ENCODE measurements at regions not wholly inside any gene's neighbourhood (a gene's known extent, or its start where the extent isn't known, plus 50 kb on each side); places are given as distances from the start of the nearest gene placed in this dataset.

GRCh38 chr2:33696234-33696633 is 97.1 kb upstream of the FAM98A start:
- no peak for TF ChIP-seq SIN3A (conservative IDR thresholded peaks at IDR 0.05 in 1 of 2, IDR thresholded peaks at IDR 0.05 in 1 of 2; ENCODE audit: low read depth in 1 of 2, low read length in 2 of 2)
- no peak for TF ChIP-seq EZH2 (IDR thresholded peaks at IDR 0.05; ENCODE audit: low read depth, low read length, severe bottlenecking)
- TF ChIP-seq EP300 (IDR thresholded peaks at IDR 0.05; ENCODE audit: borderline replicate concordance in 1 of 2, low read depth in 2 of 2, low read length in 2 of 2) = no peak

Data from H1 (cell line).